Astrocyte of the hippocampus (primary cell): ENCODE measurements at regions not wholly inside any gene's neighbourhood (a gene's known extent, or its start where the extent isn't known, plus 50 kb on each side); places are given as distances from the start of the nearest gene placed in this dataset.

ENCODE experiments used
- DNase-seq: peaks from one replicate; pipeline ENCODE4 v3.0.0; 2011; ENCODE audit warnings: low read depth, low spot score

GRCh38 chr15:87805117-87805820 is 451.3 kb downstream of the NTRK3 start:
- no peak for DNase-seq

GRCh38 chr15:87804451-87804850 is 452.1 kb downstream of the NTRK3 start:
- no peak for DNase-seq

DNA sequence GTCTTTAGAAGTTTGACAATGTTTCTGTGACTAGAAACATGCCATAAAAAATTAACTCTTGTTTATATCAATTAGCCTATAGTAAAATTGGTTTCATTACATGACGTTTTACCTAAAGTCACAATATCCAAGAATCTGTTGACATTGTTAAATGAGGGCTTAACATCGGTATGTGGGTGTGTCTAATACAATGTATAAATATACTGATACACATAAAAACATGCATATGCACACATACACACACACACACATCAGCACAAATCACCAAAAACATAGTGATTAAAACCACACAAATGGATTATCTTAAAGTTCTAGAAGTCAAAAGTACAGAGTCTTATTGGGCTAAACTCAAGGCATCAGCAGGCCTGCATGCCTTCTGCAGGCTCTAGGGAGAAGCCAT is 456.7 kb downstream of the NTRK3 start:
- DNase-seq, result no peak

DNA sequence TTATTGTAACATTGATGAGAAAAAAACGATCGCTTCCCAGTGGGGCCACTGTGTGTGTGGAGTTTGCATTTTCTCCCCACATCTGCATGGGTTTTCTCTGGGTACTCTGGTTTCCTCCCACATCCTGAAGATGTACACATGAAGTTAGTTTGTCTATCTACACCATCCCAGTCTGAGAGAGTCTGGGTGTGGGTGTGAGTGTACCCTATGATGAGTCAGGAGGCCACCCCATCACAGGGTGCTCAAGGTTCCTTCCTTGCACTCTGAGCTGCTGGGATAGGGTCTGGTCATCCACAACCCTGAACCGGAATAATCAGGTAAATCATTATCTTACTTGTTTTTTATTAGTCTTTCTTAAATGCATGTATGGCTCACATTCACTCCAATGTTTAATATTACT is 457.1 kb downstream of the NTRK3 start:
- DNase-seq, result no peak

- DNase-seq, result no peak
Measured at GRCh38 chr15:87793725-87794124, 462.8 kb downstream of the NTRK3 start.

DNA sequence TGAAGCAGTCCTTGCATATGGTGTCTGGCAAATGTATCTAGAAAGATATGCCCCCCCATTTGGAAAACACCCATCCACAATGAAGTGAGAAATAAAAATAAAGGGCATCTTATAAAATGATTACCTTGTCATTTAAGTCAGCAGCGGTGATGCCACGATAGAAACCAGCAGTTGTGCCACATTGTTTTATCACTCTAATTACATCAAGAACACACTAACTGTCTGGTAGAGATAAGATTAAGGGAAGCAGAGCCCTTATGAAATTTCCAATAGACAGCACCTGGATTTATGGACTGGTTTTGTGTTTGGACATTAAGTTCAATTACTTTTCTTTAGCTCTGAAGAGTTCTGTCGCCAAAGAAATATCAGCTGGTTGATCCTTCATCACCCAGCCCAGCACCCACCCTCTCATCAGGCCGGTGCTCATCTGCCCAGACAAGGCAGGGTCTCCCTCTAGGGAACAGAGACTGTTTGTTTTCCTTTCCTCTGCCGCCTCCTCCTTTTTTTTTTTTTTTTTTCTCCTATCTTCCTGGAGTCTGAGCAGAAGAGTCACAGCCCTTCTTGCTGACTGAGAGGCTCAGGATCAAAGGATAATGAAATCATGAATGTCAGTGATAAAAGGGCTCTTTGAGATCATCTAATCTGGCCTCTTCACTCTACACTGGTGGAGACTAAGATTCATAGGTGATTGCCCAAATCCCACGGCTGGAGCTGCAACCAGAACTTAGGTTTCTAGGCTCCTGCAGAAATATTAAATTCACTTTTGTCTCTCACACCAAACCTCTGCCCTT is 464.1 kb downstream of the NTRK3 start:
- no peak for DNase-seq

DNA sequence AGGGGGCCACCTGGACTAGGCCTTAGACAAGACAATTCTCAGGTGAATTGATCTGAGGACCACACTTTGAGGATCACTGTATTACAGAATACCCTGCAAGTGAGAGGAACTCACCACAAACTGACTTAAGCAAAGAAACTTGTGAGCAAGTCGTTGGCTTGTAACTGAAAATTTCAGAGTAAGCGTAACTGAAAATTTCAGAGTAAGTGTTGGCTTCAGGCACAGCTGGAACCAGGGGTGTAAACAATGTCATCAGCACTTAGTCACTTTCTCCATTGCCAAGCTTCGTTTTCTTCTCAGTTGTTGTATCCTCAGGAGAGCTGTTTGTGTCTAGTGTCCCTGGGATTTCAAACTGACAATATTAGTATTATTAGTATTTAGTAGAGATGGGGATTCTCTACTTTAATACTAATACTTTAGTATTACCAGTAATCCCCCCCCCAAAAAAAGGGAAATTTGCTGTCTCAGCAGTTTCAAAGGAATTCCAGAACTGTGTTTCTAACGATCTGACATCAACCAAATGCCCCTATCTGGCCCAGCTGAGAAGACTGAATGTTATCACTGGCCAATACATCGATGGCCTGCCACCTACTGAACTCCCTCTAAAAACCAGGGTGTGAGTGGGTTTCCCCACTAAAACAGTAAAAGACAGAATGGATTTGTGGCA is 474.4 kb downstream of the NTRK3 start:
- DNase-seq, result no peak

DNA sequence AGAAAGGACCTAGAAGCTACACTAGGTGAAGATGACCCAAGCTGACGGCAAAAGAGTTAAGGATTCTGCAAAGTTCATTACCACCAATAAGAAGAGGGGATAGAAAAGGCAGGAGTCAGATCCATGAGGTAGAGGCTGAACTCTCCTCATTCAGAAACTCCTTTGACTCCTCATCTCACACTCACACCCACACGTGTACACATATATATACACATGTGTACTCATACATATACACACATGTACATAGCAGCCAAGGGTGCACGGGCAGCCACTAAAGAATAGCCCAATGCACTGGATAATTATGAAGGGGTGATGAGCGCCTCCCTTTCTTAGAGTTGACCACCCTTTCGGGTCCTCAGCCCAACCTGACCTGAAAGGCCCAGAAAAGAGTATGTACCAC is 476.8 kb downstream of the NTRK3 start:
- DNase-seq, result no peak

DNA sequence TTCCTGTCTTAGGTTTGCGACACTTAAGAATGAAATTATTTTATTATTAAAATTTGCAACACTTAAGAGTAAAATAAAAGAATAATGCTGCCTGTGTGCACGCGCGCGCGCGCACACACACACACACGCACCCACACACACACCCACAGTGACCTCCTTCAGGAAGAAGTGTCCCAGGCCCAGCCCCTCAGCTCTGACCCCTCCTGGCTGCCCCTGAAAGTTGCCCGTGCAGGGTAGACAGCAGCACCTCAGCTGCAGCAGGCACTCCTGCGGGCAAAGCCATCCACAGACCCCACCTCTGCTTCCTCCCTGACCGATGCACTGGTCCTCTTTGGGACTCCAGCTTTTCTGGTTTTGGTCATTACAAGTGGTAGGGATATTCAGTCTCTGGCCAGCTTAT is 478.2 kb downstream of the NTRK3 start:
- no peak for DNase-seq

DNA sequence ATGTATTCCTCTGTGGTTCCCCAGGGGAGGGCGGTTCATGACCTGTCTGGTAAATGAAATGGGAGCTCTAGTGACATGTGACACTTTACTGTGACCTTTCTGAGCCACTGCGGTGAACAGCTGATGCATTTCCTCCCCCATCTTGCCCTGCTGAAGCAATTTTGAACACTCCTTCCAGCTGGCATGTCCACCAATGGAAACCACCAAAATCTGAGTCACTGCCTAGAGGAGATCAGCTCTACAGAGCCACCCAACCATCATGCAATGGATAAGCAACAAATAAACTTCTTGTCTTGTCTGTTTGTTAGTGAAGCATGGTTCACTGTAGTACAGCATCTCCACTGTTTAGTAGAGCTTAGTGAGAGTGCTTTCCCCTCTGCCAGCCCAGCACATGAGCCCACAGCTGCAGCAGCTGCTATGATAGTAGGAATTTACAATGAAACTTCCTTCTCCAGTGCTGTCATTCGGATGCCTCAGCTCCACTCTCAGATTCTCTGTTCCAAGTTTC is 479.4 kb downstream of the NTRK3 start:
- peak; percentile 39 for DNase-seq

- DNase-seq, result no peak
Measured at GRCh38 chr15:87767516-87767915, 489.0 kb downstream of the NTRK3 start.

GRCh38 chr15:87764461-87765240 is 491.9 kb downstream of the NTRK3 start:
- peak; percentile 94 for DNase-seq

DNA sequence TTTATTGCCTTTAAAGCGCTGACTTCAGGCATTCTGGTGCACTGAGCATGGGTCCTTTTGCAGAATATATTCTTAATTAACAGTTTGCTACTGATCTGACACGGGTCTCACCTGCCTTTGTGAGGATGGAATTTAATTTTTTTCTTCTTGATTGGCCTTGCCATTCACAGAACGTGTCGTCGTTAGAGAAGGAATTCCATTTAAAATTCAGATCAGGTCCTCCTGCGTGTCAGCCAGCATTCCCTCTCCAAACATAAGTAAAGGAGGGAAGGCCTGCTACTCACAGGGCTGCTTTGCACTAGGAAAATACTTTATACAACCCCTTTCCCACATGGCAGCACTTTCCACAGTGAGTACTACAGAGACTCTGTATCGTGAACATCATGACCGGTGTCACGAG is 492.7 kb downstream of the NTRK3 start:
- peak; percentile 49 for DNase-seq

DNA sequence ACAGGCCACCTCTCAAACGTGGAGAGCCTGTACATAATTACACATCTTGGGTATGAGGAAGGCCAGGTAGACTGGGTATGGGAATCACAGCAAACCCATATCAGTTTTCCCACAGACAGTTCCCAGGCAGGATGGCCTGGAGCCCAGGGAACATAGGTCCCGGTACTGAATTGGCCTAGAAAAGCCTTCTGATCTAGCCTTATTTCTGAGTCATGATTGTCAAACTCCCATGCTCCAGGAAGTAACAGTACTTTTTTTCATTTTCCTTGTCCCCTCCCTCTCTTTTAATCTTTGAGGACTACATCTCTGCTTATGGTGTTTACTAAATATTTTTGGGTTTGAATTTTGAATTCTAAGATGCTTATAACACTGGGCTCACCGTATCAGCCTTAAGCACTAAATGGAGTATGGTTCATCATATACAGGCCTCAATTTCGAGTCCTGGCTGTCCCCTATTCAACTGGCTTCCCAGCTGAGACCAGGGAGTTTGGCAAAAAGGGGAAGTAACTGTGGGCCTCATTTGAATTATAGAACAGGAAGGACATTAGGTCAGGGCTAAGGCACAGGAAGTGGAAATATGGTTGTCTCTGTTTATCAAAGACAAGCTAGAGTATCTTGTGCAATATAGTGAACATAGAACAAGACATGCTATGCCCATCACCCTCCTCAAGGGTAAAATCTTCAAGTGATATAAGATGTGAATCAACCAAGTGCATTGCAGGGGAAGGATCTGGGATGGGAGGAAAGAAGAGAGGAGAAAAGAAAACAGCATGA is 494.6 kb downstream of the NTRK3 start:
- no peak for DNase-seq

DNA sequence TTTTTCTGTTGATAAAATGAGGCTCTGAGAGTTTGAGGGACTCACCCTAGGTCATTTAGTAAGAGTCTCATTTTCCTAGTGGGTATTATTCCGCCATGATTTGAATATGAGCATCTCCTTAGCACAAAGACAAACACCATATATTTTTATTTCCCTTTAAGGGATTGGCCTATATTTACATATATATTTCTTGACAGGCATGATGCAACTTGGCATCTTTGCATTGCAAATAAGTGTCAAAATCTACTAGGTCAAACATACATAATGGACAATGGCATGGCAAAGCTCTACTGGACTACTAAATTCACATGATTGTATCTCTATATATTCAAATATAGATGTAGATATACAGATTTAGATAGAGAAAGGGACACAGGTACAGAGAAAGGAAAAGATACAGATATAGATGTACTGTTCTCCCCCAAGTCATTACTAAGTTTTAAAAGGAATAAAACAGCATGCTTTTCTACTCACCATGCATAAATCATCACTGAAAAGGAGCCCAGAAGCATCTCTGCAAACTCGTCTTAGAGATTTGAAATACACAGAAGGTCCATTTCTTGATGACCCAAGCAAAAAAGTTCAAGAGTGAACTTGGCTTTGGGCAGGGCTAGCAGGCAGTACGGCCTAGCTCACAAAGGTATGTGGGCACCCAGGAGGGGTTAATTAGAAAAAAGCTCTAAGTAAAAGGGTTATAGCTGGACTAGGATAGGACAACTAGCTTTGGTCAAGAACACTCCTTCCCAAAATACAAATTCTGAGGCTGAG is 495.8 kb downstream of the NTRK3 start:
- DNase-seq, result no peak

- DNase-seq, result no peak
Measured at GRCh38 chr15:87758794-87759418, 497.6 kb downstream of the NTRK3 start.

DNA sequence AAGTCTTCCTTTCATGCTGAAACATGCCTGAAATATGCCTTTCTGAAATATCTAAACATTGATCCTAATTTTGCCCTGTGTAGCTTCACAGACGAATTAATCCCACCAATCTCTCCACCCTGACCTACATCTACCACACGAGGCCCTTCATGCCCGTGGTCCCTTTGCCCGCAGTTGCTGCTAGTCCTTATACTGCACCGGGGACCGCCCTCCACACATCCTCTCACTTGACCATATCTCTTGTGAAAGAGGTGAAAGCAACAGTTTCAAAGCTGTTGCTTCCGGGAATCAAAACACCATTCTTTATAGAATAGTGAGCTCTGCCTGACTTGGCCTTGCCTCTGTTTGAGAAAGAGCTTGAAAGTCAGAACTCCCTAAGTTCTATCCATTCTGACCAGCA is 499.5 kb downstream of the NTRK3 start:
- no peak for DNase-seq

GRCh38 chr15:87756072-87756471 is 500.5 kb downstream of the NTRK3 start:
- DNase-seq, result no peak

- DNase-seq, result no peak
Measured at GRCh38 chr15:87755226-87755625, 501.3 kb downstream of the NTRK3 start.

- no peak for DNase-seq
Measured at GRCh38 chr15:87753539-87753938, 503.0 kb downstream of the NTRK3 start.
